KOPT-K1 (cell line): ENCODE measurements at regions not wholly inside any gene's neighbourhood (a gene's known extent, or its start where the extent isn't known, plus 50 kb on each side); places are given as distances from the start of the nearest gene placed in this dataset.

Experiments used
- H3K27ac ChIP-seq: fragments of 200-600 bp; sonication (generic); 2 replicates; pipeline ENCODE4 v1.5.1; 2016; ENCODE audit warnings: antibody characterized with exemption, mild to moderate bottlenecking, low read depth, low read length; ENCODE audit not compliant: poor library complexity, severe bottlenecking
- H3K36me3 ChIP-seq: fragments of 200-600 bp; sonication (generic); 2 replicates; pipeline ENCODE4 v1.5.1; 2017; ENCODE audit warnings: antibody characterized with exemption, mild to moderate bottlenecking, low read length, moderate library complexity; ENCODE audit not compliant: insufficient read depth
- H3K9me3 ChIP-seq: fragments of 200-600 bp; sonication (generic); 2 replicates; pipeline ENCODE4 v1.5.1; 2017; ENCODE audit warnings: antibody characterized with exemption, low read length, mild to moderate bottlenecking; ENCODE audit not compliant: insufficient read depth, poor library complexity, severe bottlenecking

- Histone ChIP-seq H3K9me3 (no peaks in the 10 kb centered on the region), H3K27ac (no peak overlapping the region), H3K36me3 (no peaks in the 10 kb centered on the region)
These were observed 253.1 kb upstream of the USP24 start for GRCh38 chr1:55468142-55468795.

GRCh38 chr1:55466921-55467320 lies 251.8 kb upstream of the USP24 start:
- Histone ChIP-seq H3K27ac (no peak overlapping the region), H3K36me3 (no peaks in the 10 kb centered on the region), H3K9me3 (no peaks in the 10 kb centered on the region)

DNA sequence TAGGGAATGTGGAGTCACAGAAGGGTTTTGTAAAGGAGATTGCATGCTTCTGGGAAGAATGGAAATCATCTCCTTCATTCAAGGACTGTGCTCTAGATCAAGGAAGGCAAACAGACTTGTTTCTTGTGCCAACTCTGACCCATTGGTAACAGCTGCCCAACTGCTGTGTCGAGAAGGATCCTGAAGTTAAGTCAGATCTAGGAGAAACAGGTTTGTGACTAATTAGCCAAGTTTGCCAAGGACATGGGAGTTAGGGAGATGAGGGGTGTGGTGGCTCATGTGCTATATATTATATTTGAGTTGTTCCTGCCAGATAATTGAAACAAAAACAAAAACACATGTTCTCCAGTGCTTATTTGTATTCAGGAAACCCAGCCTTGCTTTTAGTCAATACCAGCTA lies 251.2 kb upstream of the USP24 start:
- no peak overlapping the region for H3K27ac ChIP-seq
- H3K36me3 ChIP-seq = no peaks in the 10 kb centered on the region
- no peaks in the 10 kb centered on the region for H3K9me3 ChIP-seq

- H3K9me3 ChIP-seq = no peaks in the 10 kb centered on the region
- H3K27ac ChIP-seq = no peak overlapping the region
- no peaks in the 10 kb centered on the region for H3K36me3 ChIP-seq
These were observed 249.4 kb upstream of the USP24 start for GRCh38 chr1:55464550-55464949.

- Histone ChIP-seq H3K36me3 (no peaks in the 10 kb centered on the region), H3K9me3 (no peaks in the 10 kb centered on the region), H3K27ac (no peak overlapping the region)
These were observed 248.8 kb upstream of the USP24 start for GRCh38 chr1:55463814-55464475.

- H3K27ac ChIP-seq = no peak overlapping the region
- peaks cover 9% of the 10 kb centered on the region for H3K9me3 ChIP-seq
- H3K36me3 ChIP-seq = no peaks in the 10 kb centered on the region
These were observed 242.7 kb upstream of the USP24 start for GRCh38 chr1:55457874-55458273.

- no peak overlapping the region for H3K27ac ChIP-seq
- peaks cover 9% of the 10 kb centered on the region for H3K9me3 ChIP-seq
- H3K36me3 ChIP-seq = no peaks in the 10 kb centered on the region
These were observed 241.8 kb upstream of the USP24 start for GRCh38 chr1:55456971-55457370.

DNA sequence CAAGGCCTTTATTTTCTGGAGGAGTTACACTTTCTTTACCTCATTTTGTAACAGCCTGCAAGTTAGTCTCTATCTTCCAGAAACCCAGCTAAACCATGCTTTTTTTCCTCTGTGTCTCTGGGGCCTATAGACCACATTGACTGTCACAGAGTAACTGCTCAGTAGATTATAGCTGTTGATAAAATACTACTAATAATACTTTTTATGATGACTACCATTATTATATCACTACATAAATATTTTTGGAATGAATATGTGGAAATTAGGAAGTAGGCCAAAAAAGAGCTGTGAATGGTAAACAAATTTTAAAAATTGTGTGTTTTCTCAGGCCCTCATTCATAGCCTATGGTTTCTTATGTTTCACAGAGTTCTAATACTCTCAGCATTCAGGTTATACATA lies 233.1 kb upstream of the USP24 start:
- no peak overlapping the region for H3K27ac ChIP-seq
- H3K36me3 ChIP-seq = no peaks in the 10 kb centered on the region
- no peaks in the 10 kb centered on the region for H3K9me3 ChIP-seq

GRCh38 chr1:55447488-55447887 lies 232.3 kb upstream of the USP24 start:
- no peaks in the 10 kb centered on the region for H3K9me3 ChIP-seq
- H3K36me3 ChIP-seq = no peaks in the 10 kb centered on the region
- no peak overlapping the region for H3K27ac ChIP-seq

- Histone ChIP-seq H3K27ac (no peak overlapping the region), H3K9me3 (no peaks in the 10 kb centered on the region)
These were observed 231.2 kb upstream of the USP24 start for GRCh38 chr1:55446351-55446750.

DNA sequence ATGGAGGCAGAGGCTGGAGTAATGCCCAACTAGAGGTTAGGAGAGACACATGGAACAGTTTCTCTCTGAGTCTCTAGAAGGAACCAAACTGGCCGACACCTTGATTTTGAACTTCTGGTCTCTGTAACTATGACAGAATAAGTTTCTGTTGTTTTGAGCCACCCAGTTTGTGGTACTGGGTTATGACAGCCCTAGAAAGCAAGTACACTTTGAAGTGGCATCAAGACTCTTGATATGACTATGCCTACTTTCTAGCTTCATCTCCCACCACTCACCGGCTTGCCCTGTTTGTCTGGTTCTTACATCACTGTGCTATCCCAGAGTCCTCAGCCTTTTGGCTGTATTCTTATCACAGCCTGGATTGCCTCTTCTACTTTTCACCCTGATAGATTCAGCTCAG lies 230.3 kb upstream of the USP24 start:
- Histone ChIP-seq H3K27ac (no peak overlapping the region), H3K36me3 (no peaks in the 10 kb centered on the region), H3K9me3 (no peaks in the 10 kb centered on the region)

More at GRCh38 chr1:55446351-55446750, 231.2 kb upstream of the USP24 start:
- no peaks in the 10 kb centered on the region for H3K36me3 ChIP-seq

GRCh38 chr1:55444667-55445066 lies 229.5 kb upstream of the USP24 start:
- H3K36me3 ChIP-seq = no peaks in the 10 kb centered on the region
- no peaks in the 10 kb centered on the region for H3K9me3 ChIP-seq
- H3K27ac ChIP-seq = no peak overlapping the region

DNA sequence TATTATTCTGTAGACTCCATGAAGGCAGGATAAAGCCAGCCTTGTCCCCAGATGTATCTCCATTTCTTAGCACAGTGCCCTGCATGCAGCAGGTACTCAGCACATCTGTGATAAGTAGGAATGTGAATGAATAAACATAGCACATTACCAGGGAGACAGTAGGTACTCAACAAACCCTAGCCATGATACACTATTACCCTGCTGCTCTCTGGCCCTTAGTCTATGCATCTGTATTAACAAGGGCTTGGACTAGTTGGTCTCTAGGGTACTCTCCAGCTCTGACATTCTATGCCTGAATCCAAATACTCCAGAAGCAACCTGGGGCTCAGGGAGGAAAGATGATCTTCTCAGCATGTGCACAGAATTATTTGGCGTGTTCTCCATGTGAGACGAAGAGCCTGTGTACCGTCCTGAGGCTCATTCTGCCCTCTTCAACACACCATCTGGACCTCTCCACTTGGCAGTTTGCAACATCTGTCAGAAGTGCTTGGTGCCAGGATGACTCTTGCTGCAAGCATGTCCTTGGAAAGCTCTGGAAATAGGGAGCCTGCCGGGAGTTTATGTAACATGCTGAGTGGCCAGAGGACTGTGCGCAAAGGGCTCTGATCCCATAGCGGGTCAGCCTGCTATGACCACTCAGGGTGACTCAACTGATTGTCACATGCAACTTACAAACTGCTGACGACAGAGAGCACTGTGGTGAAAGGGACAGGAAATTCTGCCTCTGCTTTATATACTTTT lies 228.2 kb upstream of the USP24 start:
- no peaks in the 10 kb centered on the region for H3K9me3 ChIP-seq
- H3K36me3 ChIP-seq = no peaks in the 10 kb centered on the region
- no peak overlapping the region for H3K27ac ChIP-seq

DNA sequence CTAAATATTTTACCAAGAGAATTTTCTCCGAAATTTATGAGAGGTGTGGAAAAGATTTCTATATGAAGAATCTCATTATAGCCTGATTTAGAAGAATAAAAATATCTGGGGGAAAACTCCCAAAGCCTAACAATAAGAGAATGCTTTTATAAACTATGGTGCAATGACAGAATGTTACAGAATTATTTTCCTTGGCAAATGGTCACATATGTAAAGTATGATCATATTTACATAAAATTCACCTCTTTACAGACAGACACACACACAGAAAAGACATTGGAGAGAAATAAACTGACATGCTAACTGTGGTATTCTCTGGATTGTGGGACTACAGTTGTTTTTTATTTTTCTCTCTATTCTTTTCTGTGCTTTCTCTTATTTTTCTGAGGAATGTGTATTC lies 226.3 kb upstream of the USP24 start:
- H3K27ac ChIP-seq = no peak overlapping the region
- H3K9me3 ChIP-seq = no peaks in the 10 kb centered on the region
- no peaks in the 10 kb centered on the region for H3K36me3 ChIP-seq

DNA sequence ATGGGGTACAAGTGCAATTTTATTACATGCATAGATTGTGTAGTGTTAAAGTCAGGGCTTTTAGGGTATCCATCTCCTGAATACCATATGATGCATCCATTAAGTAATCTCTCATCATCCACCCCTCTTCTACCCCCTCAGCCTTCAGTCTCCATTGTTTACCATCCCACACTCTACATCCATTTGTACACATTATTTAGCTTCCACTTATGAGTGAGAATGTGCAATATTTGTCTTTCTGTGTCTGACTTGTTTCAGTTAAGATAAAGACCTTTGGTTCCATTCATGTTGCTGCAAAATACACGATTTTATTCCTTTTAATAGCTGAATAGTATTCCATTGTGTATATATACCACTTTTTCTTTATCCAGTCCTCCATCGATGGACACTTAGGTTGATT lies 222.5 kb upstream of the USP24 start:
- Histone ChIP-seq H3K27ac (no peak overlapping the region), H3K36me3 (no peaks in the 10 kb centered on the region), H3K9me3 (no peaks in the 10 kb centered on the region)
